ENCODE measurements at regions not wholly inside any gene's neighbourhood (a gene's known extent, or its start where the extent isn't known, plus 50 kb on each side); places are given as distances from the start of the nearest gene placed in this dataset.
A peak's percentile ranks its signal among the peaks of the same experiment; 100 is the strongest.

DNA sequence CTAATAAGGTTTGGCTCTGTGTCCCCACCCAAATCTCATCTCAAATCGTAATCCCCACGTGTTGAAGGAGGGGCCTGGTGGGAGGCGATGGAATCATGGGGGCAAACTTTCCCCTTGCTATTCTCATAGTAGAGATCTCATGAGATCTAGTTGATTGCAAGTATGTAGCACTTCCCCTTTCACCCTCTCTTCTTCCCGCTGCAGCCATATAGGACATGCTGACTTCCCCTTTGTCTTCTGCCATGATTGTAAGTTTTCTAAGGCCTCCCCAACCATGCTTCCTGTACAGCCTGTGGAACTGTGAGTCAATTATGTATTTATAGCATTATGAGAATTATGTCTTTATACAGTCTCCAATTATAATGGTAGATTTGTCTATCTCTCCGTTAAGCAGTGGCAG lies 594.5 kb downstream of the ACTR3B start:
- 76 to 89% methylated on average over 5 of the region's 5 CpGs for WGBS, 2 donors
- intact Hi-C loops (cut with DNase I): loop anchor here in 1 of 10 donors (5.0 kb wide), 1 partner anchor 838 kb away; no protein-coding TSS in a partner anchor
- Histone ChIP-seq H3K4me1 (no peaks in the 10 kb centered on the region), H3K27me3 (no peaks in the 10 kb centered on the region), H3K27ac (no peak overlapping the region), H3K9me3 (no peaks in the 10 kb centered on the region), H3K36me3 (no peaks in the 10 kb centered on the region), H3K4me3 (no peak overlapping the region)
- DNase-seq (no peak), ATAC-seq (no peak)
- TF ChIP-seq, protein P1, sequence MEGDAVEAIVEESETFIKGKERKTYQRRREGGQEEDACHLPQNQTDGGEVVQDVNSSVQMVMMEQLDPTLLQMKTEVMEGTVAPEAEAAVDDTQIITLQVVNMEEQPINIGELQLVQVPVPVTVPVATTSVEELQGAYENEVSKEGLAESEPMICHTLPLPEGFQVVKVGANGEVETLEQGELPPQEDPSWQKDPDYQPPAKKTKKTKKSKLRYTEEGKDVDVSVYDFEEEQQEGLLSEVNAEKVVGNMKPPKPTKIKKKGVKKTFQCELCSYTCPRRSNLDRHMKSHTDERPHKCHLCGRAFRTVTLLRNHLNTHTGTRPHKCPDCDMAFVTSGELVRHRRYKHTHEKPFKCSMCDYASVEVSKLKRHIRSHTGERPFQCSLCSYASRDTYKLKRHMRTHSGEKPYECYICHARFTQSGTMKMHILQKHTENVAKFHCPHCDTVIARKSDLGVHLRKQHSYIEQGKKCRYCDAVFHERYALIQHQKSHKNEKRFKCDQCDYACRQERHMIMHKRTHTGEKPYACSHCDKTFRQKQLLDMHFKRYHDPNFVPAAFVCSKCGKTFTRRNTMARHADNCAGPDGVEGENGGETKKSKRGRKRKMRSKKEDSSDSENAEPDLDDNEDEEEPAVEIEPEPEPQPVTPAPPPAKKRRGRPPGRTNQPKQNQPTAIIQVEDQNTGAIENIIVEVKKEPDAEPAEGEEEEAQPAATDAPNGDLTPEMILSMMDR (IDR thresholded peaks at IDR 0.05): no peak

DNA sequence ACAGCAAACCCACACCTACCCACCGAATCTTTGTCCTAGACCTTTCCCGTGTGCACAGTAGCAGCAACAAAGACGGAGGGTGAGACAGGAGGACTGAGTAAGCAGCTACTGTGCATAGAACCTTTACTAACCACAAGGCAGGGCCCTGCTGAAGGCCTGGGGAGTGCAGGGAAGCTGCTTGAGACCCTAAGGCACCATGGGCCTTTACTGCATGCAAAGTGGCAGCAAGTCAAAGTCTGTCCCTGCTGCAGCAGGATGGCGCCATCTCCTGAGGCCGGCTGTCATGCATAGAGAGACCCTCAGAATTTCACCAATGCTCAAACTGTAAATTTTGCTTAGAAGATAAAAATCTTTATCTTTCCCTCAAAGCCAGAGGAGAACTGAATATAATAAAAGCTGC lies 610.5 kb downstream of the ACTR3B start:
- 65 to 72% methylated on average over 5 of the region's 5 CpGs for whole genome bisulfite sequencing, 2 donors
- Histone ChIP-seq H3K4me3 (no peak overlapping the region), H3K9me3 (peaks cover 0 to 31% (median 4%) of the 10 kb centered on the region in 11 donors), H3K27ac (no peak overlapping the region), H3K36me3 (no peaks in the 10 kb centered on the region), H3K4me1 (no peaks in the 10 kb centered on the region), H3K27me3 (no peaks in the 10 kb centered on the region)
- intact Hi-C loops (cut with DNase I): no loop called here
- no peak for DNase-seq
- TF ChIP-seq, protein P1 (IDR thresholded peaks at IDR 0.05): no peak
- ATAC-seq: no peak

DNA sequence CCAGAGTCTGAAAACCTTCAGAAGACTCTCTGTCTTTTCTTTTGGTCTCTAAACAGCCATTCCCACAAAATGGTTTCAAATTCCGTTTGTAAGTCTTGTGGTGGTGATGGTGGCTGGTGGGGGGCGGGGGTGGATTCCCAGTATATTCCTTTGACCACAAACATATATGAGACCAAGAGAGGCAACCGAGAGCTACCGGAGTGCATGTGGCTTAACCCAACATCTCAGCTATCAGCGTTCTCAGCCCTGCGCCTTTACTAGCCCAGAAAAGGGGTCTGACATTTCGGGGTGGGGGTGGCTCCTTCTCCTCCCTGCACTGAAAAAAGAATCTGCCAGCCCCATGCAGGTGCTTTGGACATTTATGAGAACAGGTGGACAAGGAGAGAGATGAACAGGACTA lies 621.1 kb downstream of the ACTR3B start:
- TF ChIP-seq, protein P1 (IDR thresholded peaks at IDR 0.05): no peak
- WGBS, 2 donors: 72% methylated on average over 7 of the region's 7 CpGs
- Histone ChIP-seq H3K9me3 (no peaks in the 10 kb centered on the region), H3K4me3 (no peak overlapping the region), H3K27ac (no peak overlapping the region), H3K27me3 (peaks cover 0 to 10% (median 0%) of the 10 kb centered on the region in 7 donors), H3K4me1 (peaks cover 0 to 4% (median 0%) of the 10 kb centered on the region in 9 donors), H3K36me3 (no peaks in the 10 kb centered on the region)
- DNase-seq: no peak
- ATAC-seq: no peak
- intact Hi-C loops (cut with DNase I): loop anchor here in 2 of 10 donors (2.0 to 10.0 kb wide), 2 partner anchors 94 to 454 kb away; no protein-coding TSS in a partner anchor

- WGBS, 2 donors: 12 to 16% methylated on average over 13 of the region's 13 CpGs
- Histone ChIP-seq H3K9me3 (no peaks in the 10 kb centered on the region), H3K4me3 (peak overlapping the region in 1 of 10 donors; percentile 33), H3K36me3 (no peaks in the 10 kb centered on the region), H3K27me3 (peaks cover 0 to 10% (median 0%) of the 10 kb centered on the region in 7 donors), H3K27ac (no peak overlapping the region), H3K4me1 (peaks cover 0 to 4% (median 0%) of the 10 kb centered on the region in 9 donors)
- DNase-seq: peak in 1 of 2 donors; percentile 23
- TF ChIP-seq, protein P1 (IDR thresholded peaks at IDR 0.05): peak; percentile 41 to 77 (median 70)
- peak in 5 of 8 donors; percentile 40 to 83 (median 69) for ATAC-seq
- intact Hi-C loops (cut with DNase I): loop anchor here in 2 of 10 donors (2.0 to 10.0 kb wide), 2 partner anchors 93 to 453 kb away; no protein-coding TSS in a partner anchor
These were observed 621.9 kb downstream of the ACTR3B start for GRCh38 chr7:153381275-153382040.

Measured in heart right ventricle (tissue), 16 donors.